ENCODE measurements at regions not wholly inside any gene's neighbourhood (a gene's known extent, or its start where the extent isn't known, plus 50 kb on each side); places are given as distances from the start of the nearest gene placed in this dataset.

DNA sequence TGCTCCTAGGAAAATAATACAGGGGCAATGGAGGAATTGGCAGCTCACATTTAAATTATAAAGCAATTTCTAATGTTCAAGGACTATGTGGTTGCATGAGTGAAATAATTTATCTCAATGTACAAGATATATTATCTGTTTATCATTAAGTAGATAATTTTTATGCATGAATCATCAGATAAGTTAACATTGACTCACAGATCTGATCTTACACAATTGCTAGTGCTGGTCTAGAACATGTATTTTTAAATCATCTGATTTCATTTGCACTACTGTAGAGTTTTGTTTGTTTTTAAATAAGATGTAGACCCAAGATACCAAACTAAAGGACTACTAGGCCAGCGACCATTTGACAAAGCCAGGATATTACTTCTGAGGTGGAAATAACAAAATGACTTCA lies 199.2 kb downstream of the BMP2 start:
- TF ChIP-seq POLR2A (IDR thresholded peaks at IDR 0.05) (no peak), POLR2AphosphoS5 (IDR thresholded peaks at IDR 0.05) (no peak)
- TF ChIP-seq, protein P1, sequence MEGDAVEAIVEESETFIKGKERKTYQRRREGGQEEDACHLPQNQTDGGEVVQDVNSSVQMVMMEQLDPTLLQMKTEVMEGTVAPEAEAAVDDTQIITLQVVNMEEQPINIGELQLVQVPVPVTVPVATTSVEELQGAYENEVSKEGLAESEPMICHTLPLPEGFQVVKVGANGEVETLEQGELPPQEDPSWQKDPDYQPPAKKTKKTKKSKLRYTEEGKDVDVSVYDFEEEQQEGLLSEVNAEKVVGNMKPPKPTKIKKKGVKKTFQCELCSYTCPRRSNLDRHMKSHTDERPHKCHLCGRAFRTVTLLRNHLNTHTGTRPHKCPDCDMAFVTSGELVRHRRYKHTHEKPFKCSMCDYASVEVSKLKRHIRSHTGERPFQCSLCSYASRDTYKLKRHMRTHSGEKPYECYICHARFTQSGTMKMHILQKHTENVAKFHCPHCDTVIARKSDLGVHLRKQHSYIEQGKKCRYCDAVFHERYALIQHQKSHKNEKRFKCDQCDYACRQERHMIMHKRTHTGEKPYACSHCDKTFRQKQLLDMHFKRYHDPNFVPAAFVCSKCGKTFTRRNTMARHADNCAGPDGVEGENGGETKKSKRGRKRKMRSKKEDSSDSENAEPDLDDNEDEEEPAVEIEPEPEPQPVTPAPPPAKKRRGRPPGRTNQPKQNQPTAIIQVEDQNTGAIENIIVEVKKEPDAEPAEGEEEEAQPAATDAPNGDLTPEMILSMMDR (IDR thresholded peaks at IDR 0.05) = no peak

Measured in sigmoid colon (tissue), 4 donors.